ENCODE measurements at regions not wholly inside any gene's neighbourhood (a gene's known extent, or its start where the extent isn't known, plus 50 kb on each side); places are given as distances from the start of the nearest gene placed in this dataset.
"Not testable (repeated sequence)": the region's sequence is repeated elsewhere in the genome, so short reads cannot be mapped to it uniquely, and the experiment has no call there.

GRCh38 chr9:105978336-105978735 lies 284.0 kb downstream of the TMEM38B start:
- DNase-seq (ENCODE audit: low spot score): no peak

GRCh38 chr9:105978826-105979225 lies 284.5 kb downstream of the TMEM38B start:
- no peak for DNase-seq (ENCODE audit: low spot score)

GRCh38 chr9:105979290-105979689 lies 284.9 kb downstream of the TMEM38B start:
- no peak for DNase-seq (ENCODE audit: low spot score)

- DNase-seq (ENCODE audit: low spot score): no peak
Observed at GRCh38 chr9:105984714-105985113, 290.4 kb downstream of the TMEM38B start.

GRCh38 chr9:105993116-105993854 lies 298.9 kb downstream of the TMEM38B start:
- DNase-seq (ENCODE audit: low spot score): no peak

- no peak for DNase-seq (ENCODE audit: low spot score)
Observed at GRCh38 chr9:105993921-105994715, 299.8 kb downstream of the TMEM38B start.

- no peak for DNase-seq (ENCODE audit: low spot score)
Observed at GRCh38 chr9:105994970-105995369, 300.6 kb downstream of the TMEM38B start.

GRCh38 chr9:106017198-106017740 lies 322.9 kb downstream of the TMEM38B start:
- DNase-seq (ENCODE audit: low spot score): no peak

- no peak for DNase-seq (ENCODE audit: low spot score)
Observed at GRCh38 chr9:106019039-106019680, 324.8 kb downstream of the TMEM38B start.

GRCh38 chr9:106019702-106020101 lies 325.4 kb downstream of the TMEM38B start:
- no peak for DNase-seq (ENCODE audit: low spot score)

- DNase-seq (ENCODE audit: low spot score): no peak
Observed at GRCh38 chr9:106020186-106020585, 325.8 kb downstream of the TMEM38B start.

- DNase-seq (ENCODE audit: low spot score): no peak
Observed at GRCh38 chr9:106023455-106023854, 329.1 kb downstream of the TMEM38B start.

GRCh38 chr9:106025453-106025852 lies 331.1 kb downstream of the TMEM38B start:
- DNase-seq (ENCODE audit: low spot score): no peak

GRCh38 chr9:106030146-106030545 lies 335.8 kb downstream of the TMEM38B start:
- not testable (repeated sequence) for DNase-seq (ENCODE audit: low spot score)

GRCh38 chr9:106032978-106033377 lies 338.6 kb downstream of the TMEM38B start:
- no peak for DNase-seq (ENCODE audit: low spot score)

GRCh38 chr9:106035806-106036205 lies 341.5 kb downstream of the TMEM38B start:
- no peak for DNase-seq (ENCODE audit: low spot score)

- DNase-seq (ENCODE audit: low spot score): no peak
Observed at GRCh38 chr9:106038266-106039001, 344.1 kb downstream of the TMEM38B start.

GRCh38 chr9:106039151-106039935 lies 345.0 kb downstream of the TMEM38B start:
- DNase-seq (ENCODE audit: low spot score): no peak

GRCh38 chr9:106041920-106042319 lies 347.6 kb downstream of the TMEM38B start:
- not testable (repeated sequence) for DNase-seq (ENCODE audit: low spot score)

- no peak for DNase-seq (ENCODE audit: low spot score)
Observed at GRCh38 chr9:106051545-106051944, 357.2 kb downstream of the TMEM38B start.

- DNase-seq (ENCODE audit: low spot score): no peak
Observed at GRCh38 chr9:106052166-106052565, 357.8 kb downstream of the TMEM38B start.

Data from GM03348 (cell line).